ENCODE measurements at regions not wholly inside any gene's neighbourhood (a gene's known extent, or its start where the extent isn't known, plus 50 kb on each side); places are given as distances from the start of the nearest gene placed in this dataset.

DNA sequence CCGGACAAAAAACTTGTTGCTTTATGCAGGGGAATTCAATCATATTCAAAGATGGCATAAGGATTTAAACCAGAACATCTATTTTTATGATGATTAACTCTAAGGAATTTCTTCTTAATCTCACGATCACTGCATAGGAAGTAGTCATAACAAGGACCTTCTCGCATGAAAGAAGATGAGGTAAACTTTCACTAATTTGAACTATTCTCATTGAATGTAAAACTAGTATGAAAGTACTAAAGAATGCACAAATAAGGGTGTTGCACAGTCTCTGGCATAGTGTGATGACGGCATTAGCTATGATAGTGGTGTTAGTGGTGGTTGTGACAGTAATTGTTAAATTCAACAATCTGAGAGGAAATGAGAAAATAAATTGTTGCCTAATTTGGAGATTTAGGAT is 280.0 kb downstream of the SLC6A15 start:
- Histone ChIP-seq H2BK5ac (ENCODE audit: low read depth, low read length, poor library complexity, severe bottlenecking) (no peak overlapping the region), H2AFZ (replicated peaks; ENCODE audit: low read length, poor library complexity) (no peak overlapping the region), H2BK20ac (ENCODE audit: low read depth, low read length) (no peak overlapping the region), H3K9me1 (ENCODE audit: insufficient read depth, low read length) (no peaks in the 10 kb centered on the region), H2BK15ac (ENCODE audit: low read depth, low read length) (no peak overlapping the region), H3K23ac (ENCODE audit: low read depth, low read length) (no peak overlapping the region), H3K4me1 (ENCODE audit: control insufficient read depth, insufficient read depth, low read length) (no peaks in the 10 kb centered on the region), H4K5ac (ENCODE audit: low read depth, low read length) (no peak overlapping the region), H2BK120ac (ENCODE audit: low read depth, low read length) (no peak overlapping the region), H3K4ac (ENCODE audit: low read depth, low read length) (no peak overlapping the region), H3K27me3 (ENCODE audit: control insufficient read depth, insufficient read depth, low read length) (no peaks in the 10 kb centered on the region), H3K27ac (ENCODE audit: insufficient read depth, low read length) (no peak overlapping the region), H2AK5ac (ENCODE audit: low read depth, low read length) (no peak overlapping the region), H3K9me3 (ENCODE audit: control insufficient read depth, insufficient read depth, low read length) (no peaks in the 10 kb centered on the region), H4K20me1 (ENCODE audit: insufficient read depth, low read length) (no peaks in the 10 kb centered on the region), H3K18ac (ENCODE audit: low read depth, low read length) (no peak overlapping the region), H2AK9ac (replicated peaks; ENCODE audit: low read depth, low read length, poor library complexity) (no peak overlapping the region), H3K9ac (ENCODE audit: low read depth, low read length) (no peak overlapping the region), H4K8ac (ENCODE audit: low read depth in 2 of 2, low read length in 2 of 2) (no peak overlapping the region), H3K4me3 (ENCODE audit: insufficient read depth, low read depth, low read length) (no peak overlapping the region), H3K4me2 (ENCODE audit: low read depth, low read length) (no peak overlapping the region), H3K79me1 (ENCODE audit: low read depth in 1 of 2, low read length in 2 of 2) (no peaks in the 10 kb centered on the region), H3K36me3 (ENCODE audit: control insufficient read depth, insufficient read depth, low read length) (no peaks in the 10 kb centered on the region), H3K56ac (ENCODE audit: extremely low read depth, insufficient read depth, low read length) (no peak overlapping the region), H4K91ac (ENCODE audit: insufficient read depth, low read depth, low read length) (no peak overlapping the region), H3K14ac (replicated peaks; ENCODE audit: low read depth, low read length) (no peak overlapping the region)
- in situ Hi-C loops (cut with MboI; ENCODE audit: low sequenced_read_pairs) (no loop called here), dilution Hi-C loops (cut with HindIII; ENCODE audit: low sequenced_read_pairs, unreplicated experiment) (no loop called here), intact Hi-C loops (cut with micrococcal nuclease) (no loop called here)
- DNase-seq (no peak), ATAC-seq (ENCODE audit: low read depth) (no peak)
- no CpG with 5 or more reads among the region's 4 CpGs for WGBS, 2 experiments (ENCODE audit: extremely low coverage in 2 of 2, insufficient read length in 1 of 2)
- no TSS peak for BruUV-seq (replicated peaks)
- CTCF ChIA-PET: no interaction called here
- POLR2A ChIA-PET (ENCODE audit: unreplicated experiment): no interaction called here
- TF ChIP-seq SMC3 (IDR thresholded peaks at IDR 0.05; ENCODE audit: low read depth, low read length) (no peak), RAD21 (IDR thresholded peaks at IDR 0.05; ENCODE audit: low read length) (no peak), BHLHE40 (IDR thresholded peaks at IDR 0.05; ENCODE audit: low read depth, low read length) (no peak), CHD1 (IDR thresholded peaks at IDR 0.05; ENCODE audit: low read depth, low read length) (no peak), FOS (IDR thresholded peaks at IDR 0.05; ENCODE audit: low read depth, low read length) (no peak), NFE2L2 (IDR thresholded peaks at IDR 0.05; ENCODE audit: low read depth, low read length) (no peak), RCOR1 (IDR thresholded peaks at IDR 0.05; ENCODE audit: insufficient replicate concordance, low read length) (no peak), MAZ (IDR thresholded peaks at IDR 0.05; ENCODE audit: borderline replicate concordance, low read depth, low read length) (no peak), MXI1 (IDR thresholded peaks at IDR 0.05; ENCODE audit: borderline replicate concordance, low read depth, low read length) (no peak), RFX5 (IDR thresholded peaks at IDR 0.05; ENCODE audit: low read depth, low read length) (no peak), CTCF (conservative IDR thresholded peaks at IDR 0.05; ENCODE audit: low read depth, low read length) (no peak), MAFK (IDR thresholded peaks at IDR 0.05; ENCODE audit: low read depth, low read length) (no peak), USF2 (IDR thresholded peaks at IDR 0.05; ENCODE audit: low read depth, low read length) (no peak), CEBPB (IDR thresholded peaks at IDR 0.05; ENCODE audit: low read depth, low read length) (no peak), POLR2A (IDR thresholded peaks at IDR 0.05; ENCODE audit: low read depth, low read length) (no peak)
- TF ChIP-seq, protein P1, sequence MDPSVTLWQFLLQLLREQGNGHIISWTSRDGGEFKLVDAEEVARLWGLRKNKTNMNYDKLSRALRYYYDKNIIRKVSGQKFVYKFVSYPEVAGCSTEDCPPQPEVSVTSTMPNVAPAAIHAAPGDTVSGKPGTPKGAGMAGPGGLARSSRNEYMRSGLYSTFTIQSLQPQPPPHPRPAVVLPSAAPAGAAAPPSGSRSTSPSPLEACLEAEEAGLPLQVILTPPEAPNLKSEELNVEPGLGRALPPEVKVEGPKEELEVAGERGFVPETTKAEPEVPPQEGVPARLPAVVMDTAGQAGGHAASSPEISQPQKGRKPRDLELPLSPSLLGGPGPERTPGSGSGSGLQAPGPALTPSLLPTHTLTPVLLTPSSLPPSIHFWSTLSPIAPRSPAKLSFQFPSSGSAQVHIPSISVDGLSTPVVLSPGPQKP (IDR thresholded peaks at IDR 0.05; ENCODE audit: borderline replicate concordance, low read depth, low read length): no peak

Measured in IMR-90 (cell line).